Stimulated activated naive CD8-positive, alpha-beta T cell treated with anti-CD3 and anti-CD28 coated beads, Interleukin-15, amount 100 ng/mL, for 72 hours (primary cell): ENCODE measurements at regions not wholly inside any gene's neighbourhood (a gene's known extent, or its start where the extent isn't known, plus 50 kb on each side); places are given as distances from the start of the nearest gene placed in this dataset.

ENCODE experiments used
- ATAC-seq: fragments of 150-1000 bp; cut with Tn5 transposase; 2 replicates; pipeline ENCODE4 v1.10.0; 2021; ENCODE audit warnings: mild to moderate bottlenecking, moderate library complexity
- DNase-seq, 2 donors: peaks; one replicate each; pipeline ENCODE4 v3.0.0; 2021 to 2022
- H3K27ac Mint-ChIP-seq, 2 donors: one replicate each; pipeline ENCODE4 v1.8.0; 2022; ENCODE audit warnings: mild to moderate bottlenecking in 2 of 2, mixed read lengths in 2 of 2, moderate library complexity in 2 of 2
- H3K27me3 Mint-ChIP-seq: one replicate; pipeline ENCODE4 v1.8.0; 2022; ENCODE audit warnings: mixed read lengths
- H3K4me1 Mint-ChIP-seq: one replicate; pipeline ENCODE4 v1.8.0; 2022; ENCODE audit warnings: mild to moderate bottlenecking, mixed read lengths
- H3K4me3 Mint-ChIP-seq, 2 donors: one replicate each; pipeline ENCODE4 v1.8.0; 2022; ENCODE audit warnings: mild to moderate bottlenecking in 2 of 2, mixed read lengths in 2 of 2, moderate library complexity in 1 of 2
- H3K9me3 Mint-ChIP-seq, 2 donors: one replicate each; pipeline ENCODE4 v1.8.0; 2022; ENCODE audit warnings: mixed read lengths in 2 of 2

DNA sequence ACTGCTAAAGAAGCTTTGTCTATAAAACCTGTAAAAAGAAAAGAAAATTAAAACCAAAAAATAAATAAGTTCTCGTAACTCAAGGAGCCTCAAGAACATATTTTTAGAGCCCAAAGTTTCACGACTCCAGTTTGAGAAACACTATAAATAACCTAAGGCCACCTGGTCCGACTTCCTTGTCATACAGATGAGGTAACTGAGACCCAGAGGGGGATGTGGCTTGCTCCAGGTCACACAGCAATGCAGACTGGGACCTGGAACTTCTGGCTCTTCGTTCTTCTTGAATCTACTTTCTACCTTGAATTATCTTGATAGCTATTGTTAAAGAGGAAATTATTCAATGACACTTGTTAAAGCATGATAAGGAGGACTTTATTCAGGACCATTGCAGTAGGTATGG is 514.8 kb downstream of the CDK5RAP2 start:
- Mint-ChIP-seq H3K4me1 (no peaks in the 10 kb centered on the region), H3K27ac (no peak overlapping the region)
- no peak for DNase-seq

GRCh38 chr9:120045011-120045410 is 535.0 kb downstream of the CDK5RAP2 start:
- Mint-ChIP-seq H3K27me3 (no peaks in the 10 kb centered on the region), H3K9me3 (peaks cover 0 to 4% of the 10 kb centered on the region in 2 donors), H3K27ac (no peak overlapping the region), H3K4me3 (no peak overlapping the region), H3K4me1 (no peaks in the 10 kb centered on the region)
- ATAC-seq: no peak
- no peak for DNase-seq

More for the DNA sequence above, 514.8 kb downstream of the CDK5RAP2 start:
- peaks cover 0 to 12% of the 10 kb centered on the region in 2 donors for H3K9me3 Mint-ChIP-seq
- H3K27me3 Mint-ChIP-seq: no peaks in the 10 kb centered on the region
- no peak overlapping the region for H3K4me3 Mint-ChIP-seq
- no peak for ATAC-seq

GRCh38 chr9:120043448-120043847 is 536.5 kb downstream of the CDK5RAP2 start:
- no peak for ATAC-seq
- Mint-ChIP-seq H3K27ac (no peak overlapping the region), H3K27me3 (no peaks in the 10 kb centered on the region), H3K9me3 (no peaks in the 10 kb centered on the region), H3K4me3 (no peak overlapping the region), H3K4me1 (no peaks in the 10 kb centered on the region)
- DNase-seq: no peak

DNA sequence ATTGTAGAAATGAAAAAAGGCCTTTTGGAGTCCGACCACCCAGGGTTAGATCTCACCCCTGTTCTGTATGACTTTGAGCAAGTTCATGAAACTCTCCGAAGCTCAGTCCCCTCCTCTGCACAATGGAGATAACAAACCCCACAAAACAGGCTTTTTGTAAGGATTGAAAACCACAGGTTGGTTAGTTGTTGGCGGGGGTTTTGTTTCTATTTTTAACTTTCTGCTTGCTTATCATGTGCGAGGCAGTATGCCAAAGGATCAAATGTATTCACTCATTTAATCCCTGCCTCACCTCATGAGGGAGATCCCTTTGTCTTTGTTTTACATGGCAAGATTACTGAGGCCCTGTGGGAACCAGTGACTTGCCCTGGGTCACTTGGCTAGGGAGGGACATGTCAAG is 539.1 kb downstream of the CDK5RAP2 start:
- Mint-ChIP-seq H3K4me1 (no peaks in the 10 kb centered on the region), H3K4me3 (no peak overlapping the region), H3K27me3 (no peaks in the 10 kb centered on the region), H3K9me3 (no peaks in the 10 kb centered on the region), H3K27ac (no peak overlapping the region)
- ATAC-seq (no peak), DNase-seq (no peak)

GRCh38 chr9:120038342-120038741 is 541.6 kb downstream of the CDK5RAP2 start:
- ATAC-seq (no peak), DNase-seq (no peak)
- Mint-ChIP-seq H3K4me1 (no peaks in the 10 kb centered on the region), H3K4me3 (no peak overlapping the region), H3K27ac (no peak overlapping the region), H3K9me3 (no peaks in the 10 kb centered on the region), H3K27me3 (no peaks in the 10 kb centered on the region)

DNA sequence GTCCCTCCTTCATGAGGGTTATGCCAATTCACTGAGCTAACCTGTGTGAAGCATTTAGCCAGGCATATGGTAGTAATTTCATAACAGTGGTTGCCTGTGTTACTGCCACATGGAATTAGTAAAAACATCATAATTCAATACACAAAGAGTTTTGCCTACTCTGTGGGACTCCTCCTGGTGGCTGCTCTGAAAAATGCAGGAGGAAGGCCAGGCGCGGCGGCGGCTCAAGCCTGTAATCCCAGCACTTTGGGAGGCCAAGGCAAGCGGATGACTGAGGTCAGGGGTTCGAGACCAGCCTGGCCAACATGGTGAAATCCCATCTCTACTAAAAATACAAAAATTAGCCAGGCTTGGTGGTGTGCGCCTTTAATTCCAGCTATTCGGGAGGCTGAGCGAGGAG is 547.3 kb downstream of the CDK5RAP2 start:
- ATAC-seq (no peak), DNase-seq (no peak)
- H3K27ac Mint-ChIP-seq: no peak overlapping the region
- H3K4me1 Mint-ChIP-seq: no peaks in the 10 kb centered on the region
- H3K9me3 Mint-ChIP-seq: no peaks in the 10 kb centered on the region
- H3K4me3 Mint-ChIP-seq: no peak overlapping the region
- peaks cover 6% of the 10 kb centered on the region for H3K27me3 Mint-ChIP-seq

- DNase-seq (no peak), ATAC-seq (no peak)
- no peaks in the 10 kb centered on the region for H3K9me3 Mint-ChIP-seq
- H3K4me3 Mint-ChIP-seq: no peak overlapping the region
- peaks cover 6% of the 10 kb centered on the region for H3K27me3 Mint-ChIP-seq
- H3K27ac Mint-ChIP-seq: peak overlapping the region in 1 of 2 donors; percentile 31
- no peaks in the 10 kb centered on the region for H3K4me1 Mint-ChIP-seq
Measured at GRCh38 chr9:120030847-120031246, 549.1 kb downstream of the CDK5RAP2 start.

GRCh38 chr9:120018550-120018949 is 561.4 kb downstream of the CDK5RAP2 start:
- H3K4me1 Mint-ChIP-seq: no peaks in the 10 kb centered on the region
- no peak overlapping the region for H3K27ac Mint-ChIP-seq
- no peak for DNase-seq
- H3K9me3 Mint-ChIP-seq: peaks cover 7 to 12% of the 10 kb centered on the region in 2 donors
- no peaks in the 10 kb centered on the region for H3K27me3 Mint-ChIP-seq
- H3K4me3 Mint-ChIP-seq: no peak overlapping the region
- no peak for ATAC-seq

GRCh38 chr9:120018037-120018436 is 561.9 kb downstream of the CDK5RAP2 start:
- Mint-ChIP-seq H3K4me3 (no peak overlapping the region), H3K27ac (no peak overlapping the region), H3K27me3 (no peaks in the 10 kb centered on the region), H3K4me1 (no peaks in the 10 kb centered on the region), H3K9me3 (peaks cover 7 to 8% of the 10 kb centered on the region in 2 donors)
- no peak for ATAC-seq
- no peak for DNase-seq

- Mint-ChIP-seq H3K9me3 (peaks cover 7% of the 10 kb centered on the region in 2 donors), H3K27me3 (no peaks in the 10 kb centered on the region), H3K4me3 (no peak overlapping the region), H3K27ac (no peak overlapping the region), H3K4me1 (no peaks in the 10 kb centered on the region)
- DNase-seq (no peak), ATAC-seq (no peak)
Measured at GRCh38 chr9:120016231-120016630, 563.7 kb downstream of the CDK5RAP2 start.

GRCh38 chr9:120014796-120015195 is 565.2 kb downstream of the CDK5RAP2 start:
- H3K27me3 Mint-ChIP-seq: no peaks in the 10 kb centered on the region
- no peaks in the 10 kb centered on the region for H3K4me1 Mint-ChIP-seq
- ATAC-seq (no peak), DNase-seq (no peak)
- H3K4me3 Mint-ChIP-seq: no peak overlapping the region
- H3K9me3 Mint-ChIP-seq: no peaks in the 10 kb centered on the region
- no peak overlapping the region for H3K27ac Mint-ChIP-seq

DNA sequence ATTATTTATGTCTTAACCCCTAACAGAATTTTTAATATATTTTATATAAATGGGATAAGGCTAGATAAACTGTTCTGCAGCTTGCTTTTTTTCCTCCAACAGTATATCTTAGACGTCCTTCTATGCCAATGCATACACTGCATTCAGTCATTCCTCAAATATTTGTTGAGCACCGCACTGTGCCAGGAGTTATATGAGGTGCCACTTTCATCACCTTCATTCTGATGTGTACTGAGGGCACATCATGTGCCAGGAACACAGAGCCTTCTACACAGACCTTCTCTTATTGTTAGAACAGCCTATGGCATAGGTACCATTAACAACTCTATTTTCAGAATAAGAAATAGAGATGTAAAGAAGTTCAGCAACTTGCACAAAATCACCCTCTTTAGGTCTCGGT is 570.1 kb downstream of the CDK5RAP2 start:
- no peak overlapping the region for H3K27ac Mint-ChIP-seq

GRCh38 chr9:120001536-120001935 is 578.4 kb downstream of the CDK5RAP2 start:
- Mint-ChIP-seq H3K9me3 (no peaks in the 10 kb centered on the region), H3K27me3 (peaks cover 5% of the 10 kb centered on the region), H3K27ac (no peak overlapping the region), H3K4me3 (no peak overlapping the region), H3K4me1 (no peaks in the 10 kb centered on the region)
- DNase-seq (no peak), ATAC-seq (no peak)

More for the DNA sequence above, 570.1 kb downstream of the CDK5RAP2 start:
- no peak overlapping the region for H3K4me3 Mint-ChIP-seq
- no peaks in the 10 kb centered on the region for H3K9me3 Mint-ChIP-seq
- peaks cover 8% of the 10 kb centered on the region for H3K27me3 Mint-ChIP-seq
- DNase-seq: no peak
- no peak for ATAC-seq
- H3K4me1 Mint-ChIP-seq: no peaks in the 10 kb centered on the region

DNA sequence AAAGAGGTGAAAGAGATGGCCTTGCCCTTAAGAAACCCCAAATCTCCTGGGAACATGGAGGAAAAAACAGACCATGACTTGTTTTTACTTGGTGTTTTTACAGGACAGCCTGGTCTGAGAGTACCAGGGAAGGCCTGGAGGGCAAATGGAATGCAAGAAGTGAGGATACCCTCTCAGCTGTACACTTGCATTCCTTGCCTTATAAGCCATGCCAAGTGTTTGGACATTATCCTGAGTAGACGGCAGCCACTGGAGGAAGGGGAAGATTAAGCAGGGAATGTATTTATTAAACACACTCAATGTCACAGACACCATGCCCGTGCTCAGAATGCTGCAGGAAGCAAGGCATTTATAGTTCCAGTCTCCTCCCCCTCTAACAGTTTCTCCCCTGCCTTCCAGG is 581.4 kb downstream of the CDK5RAP2 start:
- H3K27me3 Mint-ChIP-seq: no peaks in the 10 kb centered on the region
- no peak overlapping the region for H3K4me3 Mint-ChIP-seq
- H3K9me3 Mint-ChIP-seq: no peaks in the 10 kb centered on the region
- no peak for DNase-seq
- no peak overlapping the region for H3K27ac Mint-ChIP-seq
- no peak for ATAC-seq
- no peaks in the 10 kb centered on the region for H3K4me1 Mint-ChIP-seq

- H3K4me1 Mint-ChIP-seq: no peaks in the 10 kb centered on the region
- H3K9me3 Mint-ChIP-seq: no peaks in the 10 kb centered on the region
- no peak for ATAC-seq
- no peak for DNase-seq
- H3K27ac Mint-ChIP-seq: no peak overlapping the region
- H3K4me3 Mint-ChIP-seq: no peak overlapping the region
- H3K27me3 Mint-ChIP-seq: no peaks in the 10 kb centered on the region
Measured at GRCh38 chr9:119991797-119992196, 588.2 kb downstream of the CDK5RAP2 start.

DNA sequence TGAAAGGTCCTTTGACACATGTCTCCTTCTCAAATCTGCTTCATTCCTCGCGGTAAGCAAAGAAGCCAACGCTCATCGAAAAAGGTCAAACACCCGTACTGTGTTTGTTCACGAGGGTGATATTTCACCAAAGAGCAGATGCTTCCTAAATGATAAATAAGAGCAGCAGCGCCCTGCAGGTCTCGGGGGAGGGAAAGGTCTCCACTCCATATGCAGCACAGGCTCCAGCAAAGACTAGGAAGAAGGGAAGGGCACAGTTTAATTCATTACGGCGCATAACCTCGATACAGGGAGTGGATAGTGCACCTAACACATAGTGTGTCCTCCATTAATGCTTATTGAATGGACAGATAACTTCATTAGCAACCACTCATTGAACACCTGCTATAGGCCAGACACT is 593.3 kb downstream of the CDK5RAP2 start:
- Mint-ChIP-seq H3K4me1 (no peaks in the 10 kb centered on the region), H3K27ac (no peak overlapping the region), H3K27me3 (no peaks in the 10 kb centered on the region), H3K4me3 (no peak overlapping the region), H3K9me3 (no peaks in the 10 kb centered on the region)
- ATAC-seq (no peak), DNase-seq (no peak)

GRCh38 chr9:119986205-119986604 is 593.8 kb downstream of the CDK5RAP2 start:
- Mint-ChIP-seq H3K9me3 (no peaks in the 10 kb centered on the region), H3K27ac (no peak overlapping the region)

More at GRCh38 chr9:119986205-119986604, 593.8 kb downstream of the CDK5RAP2 start:
- Mint-ChIP-seq H3K4me3 (no peak overlapping the region), H3K4me1 (no peaks in the 10 kb centered on the region), H3K27me3 (no peaks in the 10 kb centered on the region)
- no peak for DNase-seq
- no peak for ATAC-seq
